Amniotic stem cell (primary cell): ENCODE measurements at regions not wholly inside any gene's neighbourhood (a gene's known extent, or its start where the extent isn't known, plus 50 kb on each side); places are given as distances from the start of the nearest gene placed in this dataset.
A peak's percentile ranks its signal among the peaks of the same experiment; 100 is the strongest.

ENCODE experiments used
- DNase-seq: peaks from one replicate; lab custom pipeline; 2025; lab: John Stamatoyannopoulos, UW

- no peak for DNase-seq
These were observed 416.3 kb upstream of the B3GALT2 start for GRCh38 chr1:193602705-193603104.

- DNase-seq = no peak
These were observed 406.9 kb upstream of the B3GALT2 start for GRCh38 chr1:193593147-193593885.

- no peak for DNase-seq
These were observed 405.9 kb upstream of the B3GALT2 start for GRCh38 chr1:193592317-193592716.

- DNase-seq = no peak
These were observed 403.7 kb upstream of the B3GALT2 start for GRCh38 chr1:193590102-193590501.

- peak; percentile 3 for DNase-seq
These were observed 403.2 kb upstream of the B3GALT2 start for GRCh38 chr1:193589597-193590040.

- no peak for DNase-seq
These were observed 402.1 kb upstream of the B3GALT2 start for GRCh38 chr1:193588311-193589082.

- no peak for DNase-seq
These were observed 398.4 kb upstream of the B3GALT2 start for GRCh38 chr1:193584731-193585239.

GRCh38 chr1:193581341-193581740 is 394.9 kb upstream of the B3GALT2 start:
- DNase-seq = no peak

GRCh38 chr1:193580419-193580818 is 394.0 kb upstream of the B3GALT2 start:
- no peak for DNase-seq

- no peak for DNase-seq
These were observed 392.9 kb upstream of the B3GALT2 start for GRCh38 chr1:193579323-193579722.

GRCh38 chr1:193574913-193575312 is 388.5 kb upstream of the B3GALT2 start:
- DNase-seq = no peak

- no peak for DNase-seq
These were observed 383.5 kb upstream of the B3GALT2 start for GRCh38 chr1:193569983-193570269.

GRCh38 chr1:193569096-193569982 is 382.9 kb upstream of the B3GALT2 start:
- DNase-seq = peak; percentile 31

- DNase-seq = no peak
These were observed 382.1 kb upstream of the B3GALT2 start for GRCh38 chr1:193568512-193568911.

GRCh38 chr1:193567937-193568336 is 381.5 kb upstream of the B3GALT2 start:
- no peak for DNase-seq

- DNase-seq = no peak
These were observed 380.3 kb upstream of the B3GALT2 start for GRCh38 chr1:193566735-193567134.

- DNase-seq = no peak
These were observed 379.7 kb upstream of the B3GALT2 start for GRCh38 chr1:193565971-193566577.

GRCh38 chr1:193562121-193562520 is 375.7 kb upstream of the B3GALT2 start:
- DNase-seq = no peak

GRCh38 chr1:193558491-193559028 is 372.1 kb upstream of the B3GALT2 start:
- DNase-seq = peak; percentile 31

GRCh38 chr1:193555662-193556441 is 369.4 kb upstream of the B3GALT2 start:
- no peak for DNase-seq

- no peak for DNase-seq
These were observed 367.2 kb upstream of the B3GALT2 start for GRCh38 chr1:193553564-193553963.
